ENCODE measurements at regions not wholly inside any gene's neighbourhood (a gene's known extent, or its start where the extent isn't known, plus 50 kb on each side); places are given as distances from the start of the nearest gene placed in this dataset.

DNA sequence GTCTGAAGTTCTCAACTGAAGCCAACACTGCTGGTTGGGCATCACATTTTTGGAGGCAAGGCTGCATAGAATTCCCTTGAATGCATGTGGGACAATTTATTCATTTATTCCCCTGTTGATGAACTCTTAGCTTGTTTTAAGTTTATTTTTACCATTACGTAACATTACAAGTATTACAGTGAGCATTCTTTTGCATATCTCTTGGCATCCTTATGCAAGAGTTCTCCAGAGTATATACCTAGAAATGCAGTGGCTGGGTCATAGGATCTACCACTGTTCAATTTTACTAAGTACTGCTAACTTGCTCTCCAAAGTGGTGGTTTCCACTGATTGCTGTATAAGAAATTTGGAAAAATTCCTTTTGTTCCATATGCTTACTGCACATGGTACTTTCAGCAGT lies 66.5 kb downstream of the UCHL1 start:
- H3K27ac Mint-ChIP-seq: no peak overlapping the region
- H3K36me3 Mint-ChIP-seq (ENCODE audit: low read depth): no peaks in the 10 kb centered on the region
- Histone ChIP-seq H3F3A (replicated peaks; ENCODE audit: low read depth) (no peaks in the 10 kb centered on the region), H2AFZ (no peak overlapping the region), H3K9me2 (ENCODE audit: insufficient read depth) (peaks cover 11% of the 10 kb centered on the region; the same call in 1 of the 2 replicates), H3K4me1 (ENCODE audit: insufficient read depth) (peaks cover 24% of the 10 kb centered on the region), H3K79me2 (replicated peaks; ENCODE audit: insufficient read depth) (no peaks in the 10 kb centered on the region), H3K4me2 (no peak overlapping the region), H3K4me3 (no peak overlapping the region), H3K27me3 (ENCODE audit: insufficient read depth) (no peaks in the 10 kb centered on the region), H3K36me3 (ENCODE audit: insufficient read depth) (no peaks in the 10 kb centered on the region), H4K20me1 (replicated peaks; ENCODE audit: insufficient read depth) (no peaks in the 10 kb centered on the region), H3K27ac (ENCODE audit: low read depth) (no peak overlapping the region)
- TF ChIP-seq CREB1 (CRISPR knock-in tag; IDR thresholded peaks at IDR 0.05; ENCODE audit: low read depth) (no peak), NANOG (IDR thresholded peaks at IDR 0.05; ENCODE audit: borderline replicate concordance) (no peak)
- TF ChIP-seq, protein P1, sequence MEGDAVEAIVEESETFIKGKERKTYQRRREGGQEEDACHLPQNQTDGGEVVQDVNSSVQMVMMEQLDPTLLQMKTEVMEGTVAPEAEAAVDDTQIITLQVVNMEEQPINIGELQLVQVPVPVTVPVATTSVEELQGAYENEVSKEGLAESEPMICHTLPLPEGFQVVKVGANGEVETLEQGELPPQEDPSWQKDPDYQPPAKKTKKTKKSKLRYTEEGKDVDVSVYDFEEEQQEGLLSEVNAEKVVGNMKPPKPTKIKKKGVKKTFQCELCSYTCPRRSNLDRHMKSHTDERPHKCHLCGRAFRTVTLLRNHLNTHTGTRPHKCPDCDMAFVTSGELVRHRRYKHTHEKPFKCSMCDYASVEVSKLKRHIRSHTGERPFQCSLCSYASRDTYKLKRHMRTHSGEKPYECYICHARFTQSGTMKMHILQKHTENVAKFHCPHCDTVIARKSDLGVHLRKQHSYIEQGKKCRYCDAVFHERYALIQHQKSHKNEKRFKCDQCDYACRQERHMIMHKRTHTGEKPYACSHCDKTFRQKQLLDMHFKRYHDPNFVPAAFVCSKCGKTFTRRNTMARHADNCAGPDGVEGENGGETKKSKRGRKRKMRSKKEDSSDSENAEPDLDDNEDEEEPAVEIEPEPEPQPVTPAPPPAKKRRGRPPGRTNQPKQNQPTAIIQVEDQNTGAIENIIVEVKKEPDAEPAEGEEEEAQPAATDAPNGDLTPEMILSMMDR (conservative IDR thresholded peaks at IDR 0.05; ENCODE audit: low read depth in 2 of 2): no peak
- TF ChIP-seq, protein P2, sequence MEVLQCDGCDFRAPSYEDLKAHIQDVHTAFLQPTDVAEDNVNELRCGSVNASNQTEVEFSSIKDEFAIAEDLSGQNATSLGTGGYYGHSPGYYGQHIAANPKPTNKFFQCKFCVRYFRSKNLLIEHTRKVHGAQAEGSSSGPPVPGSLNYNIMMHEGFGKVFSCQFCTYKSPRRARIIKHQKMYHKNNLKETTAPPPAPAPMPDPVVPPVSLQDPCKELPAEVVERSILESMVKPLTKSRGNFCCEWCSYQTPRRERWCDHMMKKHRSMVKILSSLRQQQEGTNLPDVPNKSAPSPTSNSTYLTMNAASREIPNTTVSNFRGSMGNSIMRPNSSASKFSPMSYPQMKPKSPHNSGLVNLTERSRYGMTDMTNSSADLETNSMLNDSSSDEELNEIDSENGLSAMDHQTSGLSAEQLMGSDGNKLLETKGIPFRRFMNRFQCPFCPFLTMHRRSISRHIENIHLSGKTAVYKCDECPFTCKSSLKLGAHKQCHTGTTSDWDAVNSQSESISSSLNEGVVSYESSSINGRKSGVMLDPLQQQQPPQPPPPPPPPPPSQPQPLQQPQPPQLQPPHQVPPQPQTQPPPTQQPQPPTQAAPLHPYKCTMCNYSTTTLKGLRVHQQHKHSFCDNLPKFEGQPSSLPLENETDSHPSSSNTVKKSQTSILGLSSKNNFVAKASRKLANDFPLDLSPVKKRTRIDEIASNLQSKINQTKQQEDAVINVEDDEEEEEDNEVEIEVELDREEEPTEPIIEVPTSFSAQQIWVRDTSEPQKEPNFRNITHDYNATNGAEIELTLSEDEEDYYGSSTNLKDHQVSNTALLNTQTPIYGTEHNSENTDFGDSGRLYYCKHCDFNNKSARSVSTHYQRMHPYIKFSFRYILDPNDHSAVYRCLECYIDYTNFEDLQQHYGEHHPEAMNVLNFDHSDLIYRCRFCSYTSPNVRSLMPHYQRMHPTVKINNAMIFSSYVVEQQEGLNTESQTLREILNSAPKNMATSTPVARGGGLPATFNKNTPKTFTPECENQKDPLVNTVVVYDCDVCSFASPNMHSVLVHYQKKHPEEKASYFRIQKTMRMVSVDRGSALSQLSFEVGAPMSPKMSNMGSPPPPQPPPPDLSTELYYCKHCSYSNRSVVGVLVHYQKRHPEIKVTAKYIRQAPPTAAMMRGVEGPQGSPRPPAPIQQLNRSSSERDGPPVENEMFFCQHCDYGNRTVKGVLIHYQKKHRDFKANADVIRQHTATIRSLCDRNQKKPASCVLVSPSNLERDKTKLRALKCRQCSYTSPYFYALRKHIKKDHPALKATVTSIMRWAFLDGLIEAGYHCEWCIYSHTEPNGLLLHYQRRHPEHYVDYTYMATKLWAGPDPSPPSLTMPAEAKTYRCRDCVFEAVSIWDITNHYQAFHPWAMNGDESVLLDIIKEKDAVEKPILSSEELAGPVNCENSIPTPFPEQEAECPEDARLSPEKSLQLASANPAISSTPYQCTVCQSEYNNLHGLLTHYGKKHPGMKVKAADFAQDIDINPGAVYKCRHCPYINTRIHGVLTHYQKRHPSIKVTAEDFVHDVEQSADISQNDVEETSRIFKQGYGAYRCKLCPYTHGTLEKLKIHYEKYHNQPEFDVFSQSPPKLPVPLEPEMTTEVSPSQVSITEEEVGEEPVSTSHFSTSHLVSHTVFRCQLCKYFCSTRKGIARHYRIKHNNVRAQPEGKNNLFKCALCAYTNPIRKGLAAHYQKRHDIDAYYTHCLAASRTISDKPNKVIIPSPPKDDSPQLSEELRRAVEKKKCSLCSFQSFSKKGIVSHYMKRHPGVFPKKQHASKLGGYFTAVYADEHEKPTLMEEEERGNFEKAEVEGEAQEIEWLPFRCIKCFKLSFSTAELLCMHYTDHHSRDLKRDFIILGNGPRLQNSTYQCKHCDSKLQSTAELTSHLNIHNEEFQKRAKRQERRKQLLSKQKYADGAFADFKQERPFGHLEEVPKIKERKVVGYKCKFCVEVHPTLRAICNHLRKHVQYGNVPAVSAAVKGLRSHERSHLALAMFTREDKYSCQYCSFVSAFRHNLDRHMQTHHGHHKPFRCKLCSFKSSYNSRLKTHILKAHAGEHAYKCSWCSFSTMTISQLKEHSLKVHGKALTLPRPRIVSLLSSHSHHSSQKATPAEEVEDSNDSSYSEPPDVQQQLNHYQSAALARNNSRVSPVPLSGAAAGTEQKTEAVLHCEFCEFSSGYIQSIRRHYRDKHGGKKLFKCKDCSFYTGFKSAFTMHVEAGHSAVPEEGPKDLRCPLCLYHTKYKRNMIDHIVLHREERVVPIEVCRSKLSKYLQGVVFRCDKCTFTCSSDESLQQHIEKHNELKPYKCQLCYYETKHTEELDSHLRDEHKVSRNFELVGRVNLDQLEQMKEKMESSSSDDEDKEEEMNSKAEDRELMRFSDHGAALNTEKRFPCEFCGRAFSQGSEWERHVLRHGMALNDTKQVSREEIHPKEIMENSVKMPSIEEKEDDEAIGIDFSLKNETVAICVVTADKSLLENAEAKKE (CRISPR knock-in tag; IDR thresholded peaks at IDR 0.05): no peak
- TF ChIP-seq, protein P3, sequence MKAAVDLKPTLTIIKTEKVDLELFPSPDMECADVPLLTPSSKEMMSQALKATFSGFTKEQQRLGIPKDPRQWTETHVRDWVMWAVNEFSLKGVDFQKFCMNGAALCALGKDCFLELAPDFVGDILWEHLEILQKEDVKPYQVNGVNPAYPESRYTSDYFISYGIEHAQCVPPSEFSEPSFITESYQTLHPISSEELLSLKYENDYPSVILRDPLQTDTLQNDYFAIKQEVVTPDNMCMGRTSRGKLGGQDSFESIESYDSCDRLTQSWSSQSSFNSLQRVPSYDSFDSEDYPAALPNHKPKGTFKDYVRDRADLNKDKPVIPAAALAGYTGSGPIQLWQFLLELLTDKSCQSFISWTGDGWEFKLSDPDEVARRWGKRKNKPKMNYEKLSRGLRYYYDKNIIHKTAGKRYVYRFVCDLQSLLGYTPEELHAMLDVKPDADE (IDR thresholded peaks at IDR 0.05): no peak
- TF ChIP-seq, protein P4, sequence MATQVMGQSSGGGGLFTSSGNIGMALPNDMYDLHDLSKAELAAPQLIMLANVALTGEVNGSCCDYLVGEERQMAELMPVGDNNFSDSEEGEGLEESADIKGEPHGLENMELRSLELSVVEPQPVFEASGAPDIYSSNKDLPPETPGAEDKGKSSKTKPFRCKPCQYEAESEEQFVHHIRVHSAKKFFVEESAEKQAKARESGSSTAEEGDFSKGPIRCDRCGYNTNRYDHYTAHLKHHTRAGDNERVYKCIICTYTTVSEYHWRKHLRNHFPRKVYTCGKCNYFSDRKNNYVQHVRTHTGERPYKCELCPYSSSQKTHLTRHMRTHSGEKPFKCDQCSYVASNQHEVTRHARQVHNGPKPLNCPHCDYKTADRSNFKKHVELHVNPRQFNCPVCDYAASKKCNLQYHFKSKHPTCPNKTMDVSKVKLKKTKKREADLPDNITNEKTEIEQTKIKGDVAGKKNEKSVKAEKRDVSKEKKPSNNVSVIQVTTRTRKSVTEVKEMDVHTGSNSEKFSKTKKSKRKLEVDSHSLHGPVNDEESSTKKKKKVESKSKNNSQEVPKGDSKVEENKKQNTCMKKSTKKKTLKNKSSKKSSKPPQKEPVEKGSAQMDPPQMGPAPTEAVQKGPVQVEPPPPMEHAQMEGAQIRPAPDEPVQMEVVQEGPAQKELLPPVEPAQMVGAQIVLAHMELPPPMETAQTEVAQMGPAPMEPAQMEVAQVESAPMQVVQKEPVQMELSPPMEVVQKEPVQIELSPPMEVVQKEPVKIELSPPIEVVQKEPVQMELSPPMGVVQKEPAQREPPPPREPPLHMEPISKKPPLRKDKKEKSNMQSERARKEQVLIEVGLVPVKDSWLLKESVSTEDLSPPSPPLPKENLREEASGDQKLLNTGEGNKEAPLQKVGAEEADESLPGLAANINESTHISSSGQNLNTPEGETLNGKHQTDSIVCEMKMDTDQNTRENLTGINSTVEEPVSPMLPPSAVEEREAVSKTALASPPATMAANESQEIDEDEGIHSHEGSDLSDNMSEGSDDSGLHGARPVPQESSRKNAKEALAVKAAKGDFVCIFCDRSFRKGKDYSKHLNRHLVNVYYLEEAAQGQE (IDR thresholded peaks at IDR 0.05; ENCODE audit: unreplicated experiment): no peak
- peaks cover 6% of the 10 kb centered on the region for H3K27me3 Mint-ChIP-seq (ENCODE audit: insufficient read depth, low read depth, poor library complexity)
- H3K4me1 Mint-ChIP-seq: peaks cover 31% of the 10 kb centered on the region
- peaks cover 8% of the 10 kb centered on the region; the same call in 2 of the 3 replicates for H3K9me3 Mint-ChIP-seq
- DNase-seq (ENCODE audit: low spot score): no peak
- no peak for ATAC-seq
- no peak overlapping the region for H3K4me3 Mint-ChIP-seq
